ENCODE measurements at regions not wholly inside any gene's neighbourhood (a gene's known extent, or its start where the extent isn't known, plus 50 kb on each side); places are given as distances from the start of the nearest gene placed in this dataset.

DNA sequence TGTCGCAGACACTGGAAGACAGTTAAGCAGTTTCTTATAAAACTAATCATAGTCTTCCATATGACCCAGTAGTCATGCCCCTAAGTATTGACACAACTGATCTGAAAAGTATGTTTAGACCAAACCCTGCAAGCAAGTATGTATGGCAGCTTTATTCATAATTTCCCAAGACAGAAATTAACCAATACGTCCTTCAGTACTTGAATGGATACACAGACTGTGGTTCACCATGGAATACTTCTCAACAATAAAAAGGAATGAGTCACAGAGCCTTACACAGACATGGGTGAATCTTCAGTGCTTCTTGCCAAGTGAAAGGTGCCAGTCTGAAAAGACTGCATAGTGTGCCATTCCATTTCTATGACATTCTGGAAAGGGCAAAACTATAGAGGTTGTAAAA lies 50.2 kb upstream of the AKR1E2 start:
- no peak for FAIRE-seq

GRCh38 chr10:4772202-4772570 lies 53.8 kb upstream of the AKR1E2 start:
- FAIRE-seq, result no peak

DNA sequence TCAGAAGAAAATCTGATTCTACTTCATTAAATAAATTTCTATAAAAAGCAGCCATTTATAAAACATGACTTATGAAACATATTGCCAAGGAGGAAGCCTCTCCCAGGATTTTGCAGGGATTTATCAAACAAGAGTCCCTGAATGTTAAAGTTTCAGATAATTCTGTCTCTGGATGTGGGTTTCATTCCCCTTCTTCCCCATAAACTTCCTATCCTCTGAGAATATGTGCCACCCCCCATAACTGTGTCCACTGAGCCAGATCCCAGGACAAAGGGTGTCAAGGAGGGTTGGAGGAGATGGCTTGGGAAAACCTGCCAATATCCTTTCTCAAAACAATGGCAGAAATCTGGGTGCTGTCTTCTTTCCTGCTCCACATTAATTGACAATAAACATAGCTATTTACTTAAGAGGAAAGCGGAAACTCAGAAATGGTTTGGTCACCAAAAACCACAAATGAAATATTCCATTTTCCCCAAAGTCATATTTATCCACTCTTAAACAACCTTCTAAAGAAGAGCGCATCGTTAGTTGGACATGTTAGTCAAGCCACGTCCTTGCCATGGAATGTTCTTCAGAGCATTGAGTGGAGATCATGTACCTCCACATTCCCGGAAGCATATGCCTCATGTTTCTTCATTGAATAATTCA lies 54.3 kb upstream of the AKR1E2 start:
- no peak for FAIRE-seq

DNA sequence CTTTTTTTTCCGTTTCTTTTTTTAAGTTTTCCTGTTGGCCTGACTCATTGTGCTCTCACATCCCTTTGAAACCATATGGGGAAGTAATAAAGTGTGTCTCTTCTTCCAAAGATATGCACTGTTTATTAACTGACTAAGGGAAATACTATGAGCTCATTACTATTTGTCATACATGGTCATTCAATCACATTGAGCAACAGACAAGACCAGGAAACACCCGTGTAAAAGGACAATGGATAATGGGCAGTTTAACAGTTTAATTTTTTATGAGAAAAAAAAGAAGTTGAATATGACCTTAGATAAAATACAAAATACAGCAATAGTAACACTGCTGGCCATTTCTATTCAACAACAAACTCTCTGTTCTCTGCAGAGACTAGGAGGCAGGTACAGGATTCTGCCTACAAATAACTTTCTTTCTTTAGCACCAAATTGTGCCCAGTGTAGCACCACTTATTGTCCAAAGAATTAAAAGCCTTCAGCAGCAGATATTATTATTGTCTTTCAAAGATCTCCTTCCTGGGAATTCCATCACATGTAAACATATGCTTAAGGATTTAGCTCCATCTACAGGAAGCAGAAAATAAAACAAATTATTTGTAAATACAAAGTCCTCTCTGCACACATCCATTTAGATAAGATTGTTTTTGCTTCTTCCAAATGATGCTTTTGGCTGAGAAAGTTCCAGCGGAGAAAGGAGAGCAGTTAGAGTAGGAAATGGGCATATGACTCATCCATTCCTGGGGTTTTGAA lies 55.0 kb upstream of the AKR1E2 start:
- FAIRE-seq, result peak; percentile 99

DNA sequence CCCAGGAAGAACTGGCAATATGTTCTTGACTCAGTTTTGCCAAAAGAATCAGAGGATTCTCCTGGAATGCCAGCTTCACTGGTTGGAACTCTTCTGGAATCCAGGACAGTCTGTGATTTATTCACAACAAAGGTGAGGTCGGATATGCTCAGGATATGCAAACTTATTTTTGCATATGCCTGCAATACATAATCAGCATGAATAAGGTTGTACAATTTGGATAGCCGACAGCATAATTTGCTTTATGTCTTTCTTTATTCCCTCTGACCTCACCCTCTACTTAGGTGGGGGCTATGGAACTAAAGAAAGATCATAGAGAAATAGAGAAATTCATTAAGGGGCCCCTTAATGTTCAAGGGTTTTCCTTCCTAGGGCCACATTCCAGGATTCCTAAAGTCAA lies 57.6 kb upstream of the AKR1E2 start:
- FAIRE-seq, result no peak

DNA sequence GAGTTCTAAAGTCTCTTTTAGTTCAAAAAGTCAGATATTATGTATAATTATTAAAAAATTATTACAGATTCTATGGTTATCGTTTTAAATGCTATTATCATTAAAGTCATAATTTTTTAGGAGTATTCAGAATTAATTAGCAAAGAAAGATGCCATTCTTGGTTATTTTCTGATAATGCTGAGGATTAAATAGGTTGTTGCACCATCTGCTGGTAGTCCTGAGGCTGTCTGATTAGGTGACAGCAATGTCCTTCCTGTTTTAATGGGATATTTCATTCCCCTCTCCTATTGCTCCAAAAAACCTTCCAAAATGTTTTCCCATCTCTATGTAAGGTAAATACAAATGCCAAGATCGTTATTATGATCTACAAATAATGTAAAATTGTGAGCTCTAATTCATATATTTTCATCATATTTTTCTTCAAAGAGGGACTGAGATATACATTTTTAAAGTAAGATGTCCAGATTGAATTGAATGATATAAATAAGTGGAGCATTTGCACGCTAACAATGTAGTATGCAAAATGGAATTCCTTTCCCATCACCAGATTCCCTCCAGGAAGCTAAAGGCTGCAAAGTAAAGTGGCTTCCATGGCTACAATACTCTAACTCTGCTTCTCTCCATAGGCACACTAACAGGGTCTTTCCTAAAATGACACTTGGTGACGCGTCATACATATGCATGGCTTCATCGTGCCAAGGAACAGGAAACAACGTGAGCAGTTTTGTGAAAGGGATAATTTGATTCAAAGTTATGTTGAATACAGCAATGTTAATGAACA lies 58.8 kb upstream of the AKR1E2 start:
- FAIRE-seq, result peak; percentile 23

- peak; percentile 83 for FAIRE-seq
Observed at GRCh38 chr10:4766454-4766853, 59.6 kb upstream of the AKR1E2 start.

DNA sequence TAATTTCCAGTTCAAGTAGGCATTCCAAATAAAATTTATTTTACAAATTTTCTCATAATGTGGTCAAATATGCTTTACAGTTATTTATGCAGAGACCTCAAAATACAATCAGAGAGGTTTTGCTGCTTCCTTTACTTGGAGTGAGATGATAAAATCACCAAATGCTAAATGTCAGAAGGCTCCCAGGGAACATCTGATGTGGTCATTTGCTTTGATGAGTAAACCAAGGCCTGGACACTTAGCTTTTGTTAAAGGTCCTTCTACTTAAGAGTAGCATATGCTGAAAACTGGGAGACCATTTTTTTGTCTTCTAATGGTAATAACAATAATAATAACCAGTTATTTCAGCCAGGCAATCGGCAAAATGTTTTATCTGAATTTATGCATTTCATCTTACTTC lies 60.6 kb upstream of the AKR1E2 start:
- no peak for FAIRE-seq

GRCh38 chr10:4763960-4764428 lies 62.0 kb upstream of the AKR1E2 start:
- no peak for FAIRE-seq

GRCh38 chr10:4763513-4763912 lies 62.5 kb upstream of the AKR1E2 start:
- FAIRE-seq, result no peak

DNA sequence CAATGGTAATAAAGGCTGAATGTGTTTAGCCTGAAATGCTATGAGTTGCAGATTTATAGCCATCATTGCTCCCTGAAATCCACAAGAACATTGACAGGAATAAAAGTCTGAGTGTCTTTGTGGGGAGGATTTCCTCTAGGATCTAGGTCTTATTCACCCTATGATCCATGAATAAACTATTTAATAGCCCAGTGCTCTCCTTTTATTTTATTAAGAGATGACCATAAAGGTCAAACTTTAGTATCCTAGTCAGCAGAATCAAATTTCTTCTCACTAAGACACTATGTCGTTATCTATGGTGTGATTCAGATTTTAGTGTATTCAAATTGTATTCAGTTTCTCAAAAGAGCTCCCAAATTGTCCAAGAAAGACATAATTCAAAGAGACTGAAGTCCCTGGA lies 67.8 kb upstream of the AKR1E2 start:
- no peak for FAIRE-seq

GRCh38 chr10:4755286-4755989 lies 70.6 kb upstream of the AKR1E2 start:
- FAIRE-seq, result no peak

DNA sequence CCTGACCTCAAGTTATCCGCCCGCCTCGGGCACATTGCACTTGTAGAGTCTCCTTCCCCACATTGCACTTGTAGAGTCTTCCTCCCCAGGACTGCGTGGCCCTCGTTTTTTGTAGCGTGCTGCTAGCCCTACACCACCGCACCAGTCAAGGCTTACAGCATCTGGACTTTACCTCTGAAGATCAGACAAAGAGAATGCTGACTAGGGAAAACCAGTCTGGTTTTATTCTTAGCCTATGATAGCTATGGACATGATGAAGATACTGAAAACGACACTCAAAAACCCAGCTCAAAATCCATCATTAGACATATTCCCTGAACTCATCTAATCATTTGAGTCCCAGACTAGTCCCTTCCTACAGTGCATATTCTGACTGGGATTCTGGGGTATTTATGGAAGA lies 71.9 kb upstream of the AKR1E2 start:
- no peak for FAIRE-seq

DNA sequence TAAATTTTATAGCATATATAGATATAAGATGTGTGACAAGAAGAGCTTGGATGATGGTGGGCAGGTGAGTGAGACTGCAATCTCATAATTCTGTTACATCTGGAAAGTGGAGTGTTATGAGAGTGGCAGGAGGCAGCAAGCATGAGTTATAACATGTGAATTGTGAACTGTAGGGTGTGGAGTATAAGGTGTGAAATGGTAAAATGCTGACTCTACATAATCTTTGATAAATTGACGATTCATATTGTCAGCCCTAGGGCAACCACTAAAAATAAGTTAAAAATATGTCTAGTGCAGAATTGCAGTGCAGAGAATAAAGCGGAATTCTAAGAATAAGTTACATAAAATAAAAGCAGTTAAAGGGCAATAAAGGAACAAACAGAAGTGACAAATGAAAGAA lies 74.8 kb upstream of the AKR1E2 start:
- FAIRE-seq, result no peak

- no peak for FAIRE-seq
Observed at GRCh38 chr10:4749271-4749574, 76.8 kb upstream of the AKR1E2 start.

GRCh38 chr10:4748491-4749270 lies 77.3 kb upstream of the AKR1E2 start:
- FAIRE-seq, result no peak

- FAIRE-seq, result no peak
Observed at GRCh38 chr10:4742217-4742616, 83.8 kb upstream of the AKR1E2 start.

DNA sequence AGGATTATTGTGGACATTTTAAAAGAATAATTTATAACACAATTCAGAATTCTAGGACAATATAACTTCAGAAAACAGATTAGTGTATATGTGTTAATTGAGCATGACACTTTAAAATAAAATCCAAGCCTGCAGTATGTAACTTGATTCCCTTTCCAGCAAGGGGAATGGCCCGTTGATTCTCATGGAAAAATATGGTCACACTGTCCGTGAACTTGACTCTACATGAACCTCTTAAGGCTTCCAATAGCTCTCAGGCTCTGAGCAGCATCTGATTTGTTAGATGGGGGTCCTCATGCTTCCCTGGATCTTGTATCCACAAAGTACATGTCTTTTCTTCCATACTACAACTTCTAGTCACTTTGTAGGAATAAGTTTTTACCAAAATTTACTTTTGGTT lies 85.5 kb upstream of the AKR1E2 start:
- no peak for FAIRE-seq

DNA sequence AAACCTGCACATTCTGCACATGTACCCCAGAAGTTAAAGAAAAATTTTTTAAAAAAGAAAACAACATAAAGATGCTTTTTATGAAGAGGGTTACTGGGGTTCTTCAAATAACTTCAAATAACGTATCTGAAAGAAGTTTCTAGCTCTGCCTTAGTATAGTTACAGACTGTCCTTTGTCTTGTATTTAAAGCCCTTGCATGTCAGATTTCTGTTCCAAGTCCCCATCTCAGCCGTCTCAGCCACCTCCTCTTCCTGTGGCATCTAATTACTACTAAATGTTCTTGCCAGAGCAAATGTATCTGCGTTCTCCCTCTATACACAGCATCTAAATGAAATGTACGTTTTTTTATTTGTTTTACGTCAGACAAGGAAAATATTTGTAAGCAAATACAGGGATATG lies 89.4 kb upstream of the AKR1E2 start:
- no peak for FAIRE-seq

DNA sequence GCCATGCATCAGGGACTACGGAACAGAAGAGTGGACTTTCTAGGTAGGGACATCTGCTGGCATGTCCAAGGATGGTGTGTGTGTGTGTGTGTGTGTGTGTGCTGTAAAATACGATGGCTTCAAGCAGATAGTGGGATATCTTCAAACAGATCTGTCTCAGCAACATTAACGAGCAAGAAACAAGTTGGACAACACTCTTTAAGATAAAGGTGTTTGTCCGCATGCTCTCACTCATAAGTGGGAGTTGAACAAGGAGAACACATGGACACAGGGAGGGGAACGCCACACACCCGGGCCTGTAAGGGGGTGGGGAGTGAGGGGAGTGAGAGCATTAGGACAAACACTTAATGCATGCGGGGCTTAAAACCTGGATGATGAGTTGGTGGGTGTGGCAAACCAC lies 89.8 kb upstream of the AKR1E2 start:
- FAIRE-seq, result no peak

- FAIRE-seq, result no peak
Observed at GRCh38 chr10:4733843-4734224, 92.2 kb upstream of the AKR1E2 start.

- no peak for FAIRE-seq
Observed at GRCh38 chr10:4733150-4733842, 92.7 kb upstream of the AKR1E2 start.
